ENCODE measurements at regions not wholly inside any gene's neighbourhood (a gene's known extent, or its start where the extent isn't known, plus 50 kb on each side); places are given as distances from the start of the nearest gene placed in this dataset.

- H3K79me2 ChIP-seq (ENCODE audit: insufficient read depth, low read length), result no peaks in the 10 kb centered on the region
- no peak overlapping the region for H3K27ac ChIP-seq (ENCODE audit: low read depth, low read length, poor library complexity, severe bottlenecking)
- no peaks in the 10 kb centered on the region for H3K9me2 ChIP-seq (ENCODE audit: low read depth, low read length)
- H3K4me2 ChIP-seq (ENCODE audit: low read length), result no peak overlapping the region
- no peaks in the 10 kb centered on the region for H3K4me1 ChIP-seq (ENCODE audit: insufficient read depth, low read length, severe bottlenecking)
- H4K20me1 ChIP-seq (ENCODE audit: insufficient read depth, low read length), result no peaks in the 10 kb centered on the region
- H3K36me3 ChIP-seq (ENCODE audit: insufficient read depth, low read length), result no peaks in the 10 kb centered on the region
- no peaks in the 10 kb centered on the region for H3K9me3 ChIP-seq (ENCODE audit: low read length)
- no peaks in the 10 kb centered on the region for H3F3A ChIP-seq (ENCODE audit: insufficient read depth, low read length)
- H3K9ac ChIP-seq (ENCODE audit: low read length), result no peak overlapping the region
- TF ChIP-seq EZH2 (IDR thresholded peaks at IDR 0.05; ENCODE audit: borderline replicate concordance, low read length) (no peak), CTCF (IDR thresholded peaks at IDR 0.05; ENCODE audit: low read length) (no peak)
- no peak overlapping the region for H2AFZ ChIP-seq (ENCODE audit: low read length)
- no peak overlapping the region for H3K4me3 ChIP-seq (ENCODE audit: low read depth, low read length, poor library complexity, severe bottlenecking)
- no peaks in the 10 kb centered on the region for H3K27me3 ChIP-seq (ENCODE audit: insufficient read depth, low read length)
These were observed 190.8 kb downstream of the NUAK1 start for GRCh38 chr12:105947906-105948305.

GRCh38 chr12:105948331-105948730 is 190.4 kb downstream of the NUAK1 start:
- Histone ChIP-seq H3K79me2 (ENCODE audit: insufficient read depth, low read length) (no peaks in the 10 kb centered on the region), H4K20me1 (ENCODE audit: insufficient read depth, low read length) (no peaks in the 10 kb centered on the region), H3K9me2 (ENCODE audit: low read depth, low read length) (no peaks in the 10 kb centered on the region), H3K4me2 (ENCODE audit: low read length) (no peak overlapping the region), H3K27ac (ENCODE audit: low read depth, low read length, poor library complexity, severe bottlenecking) (no peak overlapping the region), H3K36me3 (ENCODE audit: insufficient read depth, low read length) (no peaks in the 10 kb centered on the region), H3K4me1 (ENCODE audit: insufficient read depth, low read length, severe bottlenecking) (no peaks in the 10 kb centered on the region), H3K27me3 (ENCODE audit: insufficient read depth, low read length) (no peaks in the 10 kb centered on the region), H3F3A (ENCODE audit: insufficient read depth, low read length) (no peaks in the 10 kb centered on the region), H3K9ac (ENCODE audit: low read length) (no peak overlapping the region), H3K4me3 (ENCODE audit: low read depth, low read length, poor library complexity, severe bottlenecking) (no peak overlapping the region), H3K9me3 (ENCODE audit: low read length) (no peaks in the 10 kb centered on the region), H2AFZ (ENCODE audit: low read length) (no peak overlapping the region)
- TF ChIP-seq EZH2 (IDR thresholded peaks at IDR 0.05; ENCODE audit: borderline replicate concordance, low read length) (no peak), CTCF (IDR thresholded peaks at IDR 0.05; ENCODE audit: low read length) (no peak)

GRCh38 chr12:105949391-105949790 is 189.4 kb downstream of the NUAK1 start:
- Histone ChIP-seq H3K4me3 (ENCODE audit: low read depth, low read length, poor library complexity, severe bottlenecking) (no peak overlapping the region), H4K20me1 (ENCODE audit: insufficient read depth, low read length) (no peaks in the 10 kb centered on the region), H3K9ac (ENCODE audit: low read length) (no peak overlapping the region), H3K9me3 (ENCODE audit: low read length) (no peaks in the 10 kb centered on the region), H3K27ac (ENCODE audit: low read depth, low read length, poor library complexity, severe bottlenecking) (no peak overlapping the region), H3K27me3 (ENCODE audit: insufficient read depth, low read length) (no peaks in the 10 kb centered on the region), H3F3A (ENCODE audit: insufficient read depth, low read length) (no peaks in the 10 kb centered on the region), H2AFZ (ENCODE audit: low read length) (no peak overlapping the region), H3K4me1 (ENCODE audit: insufficient read depth, low read length, severe bottlenecking) (no peaks in the 10 kb centered on the region), H3K79me2 (ENCODE audit: insufficient read depth, low read length) (no peaks in the 10 kb centered on the region), H3K9me2 (ENCODE audit: low read depth, low read length) (no peaks in the 10 kb centered on the region), H3K4me2 (ENCODE audit: low read length) (no peak overlapping the region), H3K36me3 (ENCODE audit: insufficient read depth, low read length) (no peaks in the 10 kb centered on the region)
- TF ChIP-seq EZH2 (IDR thresholded peaks at IDR 0.05; ENCODE audit: borderline replicate concordance, low read length) (no peak), CTCF (IDR thresholded peaks at IDR 0.05; ENCODE audit: low read length) (no peak)

All from OCI-LY1 (cell line).